Osteocyte (in vitro differentiated cells): ENCODE measurements at regions not wholly inside any gene's neighbourhood (a gene's known extent, or its start where the extent isn't known, plus 50 kb on each side); places are given as distances from the start of the nearest gene placed in this dataset.

Source experiments
- DNase-seq: peaks from one replicate; pipeline ENCODE4 v3.0.0; 2021; ENCODE audit warnings: mixed read lengths; ENCODE audit not compliant: unreplicated experiment; ENCODE audit errors: extremely low spot score
- H3K27ac Mint-ChIP-seq: one replicate; pipeline ENCODE4 v1.8.0; 2021; ENCODE audit warnings: mild to moderate bottlenecking, mixed read lengths; ENCODE audit not compliant: unreplicated experiment
- H3K27me3 Mint-ChIP-seq: one replicate; pipeline ENCODE4 v1.8.0; 2021; ENCODE audit warnings: mixed read lengths; ENCODE audit not compliant: unreplicated experiment
- H3K36me3 Mint-ChIP-seq: one replicate; pipeline ENCODE4 v1.8.0; 2021; ENCODE audit warnings: mixed read lengths; ENCODE audit not compliant: unreplicated experiment
- H3K4me1 Mint-ChIP-seq: one replicate; pipeline ENCODE4 v1.8.0; 2021; ENCODE audit warnings: mixed read lengths; ENCODE audit not compliant: unreplicated experiment
- H3K4me3 Mint-ChIP-seq: one replicate; pipeline ENCODE4 v1.8.0; 2021; ENCODE audit warnings: mild to moderate bottlenecking, moderate library complexity, mixed read lengths; ENCODE audit not compliant: unreplicated experiment
- H3K9me3 Mint-ChIP-seq: one replicate; pipeline ENCODE4 v1.8.0; 2021; ENCODE audit warnings: mixed read lengths; ENCODE audit not compliant: unreplicated experiment
- CTCF ChIP-seq: fragments of 200-600 bp; sonication (generic); IDR thresholded peaks from 2 replicates; pipeline ENCODE4 v1.5.0; 2021; ENCODE audit warnings: antibody characterized with exemption, mild to moderate bottlenecking, moderate library complexity

GRCh38 chr13:54950546-54950945 lies 1921.9 kb downstream of the OLFM4 start:
- Mint-ChIP-seq H3K36me3 (no peaks in the 10 kb centered on the region), H3K4me1 (no peaks in the 10 kb centered on the region), H3K27me3 (no peaks in the 10 kb centered on the region), H3K27ac (no peak overlapping the region), H3K9me3 (no peaks in the 10 kb centered on the region), H3K4me3 (no peak overlapping the region)
- no peak for TF ChIP-seq CTCF
- DNase-seq, result no peak

DNA sequence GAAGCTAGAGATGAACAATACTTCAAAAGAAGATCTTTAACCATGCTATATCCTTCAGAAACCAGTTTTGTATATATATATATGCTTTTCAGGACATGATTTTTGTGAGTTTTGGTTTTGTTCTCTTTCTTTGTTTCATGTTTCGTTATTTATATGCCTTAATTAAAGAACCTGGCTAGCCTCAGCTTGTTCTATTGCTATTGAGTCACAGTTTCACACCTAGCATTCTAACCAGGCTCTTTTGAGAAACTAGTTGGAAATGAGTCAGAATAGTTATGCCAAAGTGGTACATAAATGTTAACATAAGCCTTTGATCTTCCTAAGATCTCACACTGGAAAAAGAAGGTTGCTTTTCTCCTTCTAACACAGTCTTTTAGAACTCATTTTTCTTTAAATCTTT lies 1925.2 kb downstream of the OLFM4 start:
- H3K4me1 Mint-ChIP-seq, result no peaks in the 10 kb centered on the region
- H3K9me3 Mint-ChIP-seq, result peaks cover 4% of the 10 kb centered on the region
- no peak overlapping the region for H3K27ac Mint-ChIP-seq

GRCh38 chr13:54958781-54959180 lies 1930.2 kb downstream of the OLFM4 start:
- DNase-seq, result no peak
- Mint-ChIP-seq H3K27me3 (no peaks in the 10 kb centered on the region), H3K4me3 (no peak overlapping the region), H3K4me1 (no peaks in the 10 kb centered on the region), H3K36me3 (no peaks in the 10 kb centered on the region), H3K9me3 (peaks cover 25% of the 10 kb centered on the region), H3K27ac (no peak overlapping the region)
- no peak for TF ChIP-seq CTCF

More for the DNA sequence above, 1925.2 kb downstream of the OLFM4 start:
- H3K36me3 Mint-ChIP-seq, result no peaks in the 10 kb centered on the region
- TF ChIP-seq CTCF, result no peak
- no peak for DNase-seq
- no peaks in the 10 kb centered on the region for H3K27me3 Mint-ChIP-seq
- no peak overlapping the region for H3K4me3 Mint-ChIP-seq

- Mint-ChIP-seq H3K4me3 (no peak overlapping the region), H3K36me3 (no peaks in the 10 kb centered on the region), H3K27me3 (no peaks in the 10 kb centered on the region), H3K27ac (no peak overlapping the region), H3K4me1 (no peaks in the 10 kb centered on the region), H3K9me3 (peaks cover 12% of the 10 kb centered on the region)
- no peak for TF ChIP-seq CTCF
- DNase-seq, result no peak
Measured at GRCh38 chr13:54965881-54966280, 1937.3 kb downstream of the OLFM4 start.

DNA sequence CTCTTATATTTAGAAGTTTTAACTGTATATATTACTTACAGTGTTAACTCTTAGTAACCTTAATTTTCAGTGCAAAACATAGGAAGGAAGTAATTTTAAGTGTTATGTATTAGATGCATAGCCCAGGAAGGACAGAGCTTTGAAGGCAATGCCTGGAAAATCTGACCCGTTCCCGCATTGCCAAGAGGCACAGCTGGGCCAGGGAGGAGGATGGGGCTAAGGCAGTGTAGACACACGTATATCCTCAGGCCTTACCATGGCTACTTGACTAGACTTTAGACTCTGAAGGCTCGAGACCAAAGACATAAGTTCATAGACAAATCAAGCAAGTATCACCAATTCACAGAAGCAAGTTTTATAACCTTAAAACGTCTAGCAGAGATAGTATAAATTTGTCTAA lies 1944.2 kb downstream of the OLFM4 start:
- Mint-ChIP-seq H3K36me3 (no peaks in the 10 kb centered on the region), H3K4me3 (no peak overlapping the region), H3K27me3 (no peaks in the 10 kb centered on the region), H3K4me1 (no peaks in the 10 kb centered on the region), H3K27ac (no peak overlapping the region), H3K9me3 (peaks cover 6% of the 10 kb centered on the region)
- DNase-seq, result no peak
- no peak for TF ChIP-seq CTCF
